B cell (primary cell): ENCODE measurements at regions not wholly inside any gene's neighbourhood (a gene's known extent, or its start where the extent isn't known, plus 50 kb on each side); places are given as distances from the start of the nearest gene placed in this dataset.

Experiments used
- ATAC-seq: fragments of 200-7000 bp; cut with Tn5 transposase; one replicate; pipeline ENCODE4 v1.10.0; 2021; ENCODE audit warnings: low read depth, mild to moderate bottlenecking, moderate number of reproducible peaks, moderate library complexity
- CTCF ChIA-PET: fragments of 350-600 bp; sonication (Branson Sonifier 250); formaldehyde crosslinking; loops from one replicate; lab custom pipeline; 2021; ENCODE audit warnings: antibody characterized with exemption, inconsistent platforms; lab: Charles Lee
- POLR2A ChIA-PET: fragments of 350-600 bp; sonication (Branson Sonifier 250); formaldehyde crosslinking; loops from one replicate; lab custom pipeline; 2021; ENCODE audit warnings: antibody characterized with exemption; lab: Charles Lee
- DNase-seq: peaks from one replicate; pipeline ENCODE4 v3.0.0; 2013
- H2AFZ ChIP-seq: 2 replicates; pipeline ENCODE4 v1.6.1; 2012; ENCODE audit warnings: mild to moderate bottlenecking, low read depth, low read length; ENCODE audit not compliant: insufficient read depth, poor library complexity, severe bottlenecking
- H3K27ac ChIP-seq, 2 donors: 1 replicate in 1 of 2; 2 replicates in 1 of 2; pipeline ENCODE4 v1.5.1; 2012 to 2013; ENCODE audit warnings: low read length in 2 of 2, mild to moderate bottlenecking in 2 of 2, moderate library complexity in 1 of 2
- H3K27me3 ChIP-seq, 4 experiments: fragments of 200-600 bp in 1 of 4; sonication (generic) in 1 of 4; replicated peaks in 1 of 4; 1 replicate in 2 of 4; 2 replicates in 2 of 4; pipeline versions ENCODE4 v1.6.1 to v1.7.0; 2013 to 2016; ENCODE audit warnings: low read length in 3 of 4, mild to moderate bottlenecking in 2 of 4, mixed read lengths in 1 of 4, moderate library complexity in 1 of 4; ENCODE audit not compliant: insufficient read depth in 4 of 4, control insufficient read depth in 3 of 4; ENCODE audit errors: control extremely low read depth in 1 of 4
- H3K36me3 ChIP-seq, 2 experiments: replicated peaks in 1 of 2; 1 replicate in 1 of 2; 2 replicates in 1 of 2; pipeline versions ENCODE4 v1.6.1 to v1.7.1; 2013; ENCODE audit warnings: low read length in 1 of 2; ENCODE audit not compliant: insufficient read depth in 2 of 2, control insufficient read depth in 1 of 2; ENCODE audit errors: control extremely low read depth in 1 of 2, extremely low read depth in 1 of 2
- H3K4me1 ChIP-seq, 2 donors: fragments of 200-600 bp in 1 of 2; sonication (generic) in 1 of 2; 1 replicate in 1 of 2; 2 replicates in 1 of 2; pipeline versions ENCODE4 v1.5.1 to v1.6.1; 2013 to 2017; ENCODE audit warnings: low read length in 2 of 2; ENCODE audit not compliant: control insufficient read depth in 2 of 2, insufficient read depth in 2 of 2
- H3K4me2 ChIP-seq: replicated peaks from 2 replicates; pipeline ENCODE3; 2012; ENCODE audit warnings: mild to moderate bottlenecking, low read depth, low read length; ENCODE audit not compliant: poor library complexity, severe bottlenecking
- H3K4me3 ChIP-seq, 5 experiments: fragments of 200-600 bp in 1 of 5; sonication (generic) in 1 of 5; 1 replicate in 3 of 5; 2 replicates in 2 of 5; pipeline versions ENCODE4 v1.5.1 to v1.7.0; 2011 to 2016; ENCODE audit warnings: low read length in 4 of 5, mild to moderate bottlenecking in 4 of 5, low read depth in 2 of 5, control low read depth in 1 of 5, moderate library complexity in 1 of 5; ENCODE audit not compliant: insufficient read depth in 1 of 5; ENCODE audit errors: control extremely low read depth in 1 of 5, extremely low read depth in 1 of 5
- H3K79me2 ChIP-seq: fragments of 200-600 bp; sonication (generic); one replicate; pipeline ENCODE4 v1.6.0; 2016; ENCODE audit warnings: low read length; ENCODE audit not compliant: control insufficient read depth, insufficient read depth
- H3K9ac ChIP-seq: fragments of 200-600 bp; sonication (generic); 2 replicates; pipeline ENCODE4 v1.6.1; 2017; ENCODE audit warnings: mild to moderate bottlenecking, low read length, moderate library complexity
- H3K9me3 ChIP-seq, 3 donors: one replicate each; pipeline versions ENCODE4 v1.6.1 to v1.7.1; 2013; ENCODE audit warnings: low read length in 2 of 3; ENCODE audit not compliant: control insufficient read depth in 2 of 3, insufficient read depth in 1 of 3; ENCODE audit errors: control extremely low read depth in 1 of 3
- H4K20me1 ChIP-seq: 2 replicates; pipeline ENCODE4 v1.6.0; 2012; ENCODE audit warnings: mild to moderate bottlenecking, low read length; ENCODE audit not compliant: insufficient read depth, control insufficient read depth, poor library complexity, severe bottlenecking
- H3K27ac Mint-ChIP-seq: one replicate; pipeline ENCODE4 v1.8.0; 2021; ENCODE audit warnings: mixed read lengths
- H3K27me3 Mint-ChIP-seq: one replicate; pipeline ENCODE4 v1.8.0; 2021; ENCODE audit warnings: mixed read lengths
- H3K4me1 Mint-ChIP-seq: one replicate; pipeline ENCODE4 v1.8.0; 2021; ENCODE audit warnings: mixed read lengths
- H3K4me3 Mint-ChIP-seq: one replicate; pipeline ENCODE4 v1.8.0; 2021; ENCODE audit warnings: mixed read lengths
- H3K9me3 Mint-ChIP-seq: one replicate; pipeline ENCODE4 v1.8.0; 2022; ENCODE audit warnings: mixed read lengths; ENCODE audit not compliant: insufficient read depth
- EZH2 ChIP-seq: IDR thresholded peaks from 2 replicates; pipeline ENCODE4 v1.6.1; 2012; ENCODE audit warnings: borderline replicate concordance, low read depth, mild to moderate bottlenecking, moderate library complexity, low read length; ENCODE audit not compliant: insufficient read depth, poor library complexity, severe bottlenecking
- WGBS: methylation state at CpG from one replicate; pipeline ENCODE4 v1.1.5; 2013; ENCODE audit warnings: missing lambda C conversion rate; ENCODE audit not compliant: insufficient coverage; 5-methylcytosine and 5-hydroxymethylcytosine counted together
- intact Hi-C: fragments of 100-400 bp; cut with micrococcal nuclease; formaldehyde crosslinking; loops from one replicate; pipeline ENCODE4 v1.10.0; 2022
- TF ChIP-seq, protein P1 (sequence below): fragments of 200-600 bp; IDR thresholded peaks from one replicate; pipeline ENCODE4 v1.8.0; 2022; ENCODE audit warnings: antibody characterized with exemption, mild to moderate bottlenecking

DNA sequence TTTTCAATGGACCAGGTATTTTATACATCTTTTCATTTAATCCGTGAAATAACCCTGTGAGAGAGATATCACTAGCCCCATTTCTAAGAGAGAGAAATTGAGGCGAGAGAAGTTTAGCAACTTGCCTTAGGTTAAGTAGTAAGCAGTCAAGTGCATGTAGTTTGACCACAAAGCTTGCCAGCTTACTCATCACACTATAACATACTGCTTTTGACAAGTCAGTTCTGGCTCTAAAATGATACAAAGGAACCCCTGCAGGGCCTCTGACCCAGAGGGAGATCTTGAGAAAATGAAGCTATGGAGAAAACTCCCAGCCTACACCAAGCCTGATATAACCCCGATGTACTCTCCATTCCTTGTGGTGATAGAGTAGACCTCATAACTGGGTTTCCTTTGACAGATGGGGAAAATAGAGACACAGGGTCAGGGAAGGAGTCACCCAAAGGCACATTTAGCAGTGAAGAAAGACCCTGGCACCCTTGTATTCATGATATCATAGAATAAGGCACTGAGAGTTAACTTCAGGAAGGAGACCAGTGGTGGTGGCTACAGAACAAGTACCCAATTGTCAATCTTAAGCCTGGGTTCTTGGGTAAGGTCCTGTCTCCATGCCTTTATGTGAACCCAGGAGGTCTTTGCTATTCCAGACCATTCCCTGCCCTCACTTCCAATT lies 60.2 kb upstream of the MSN start:
- DNase-seq (no peak), ATAC-seq (no peak)
- Histone ChIP-seq H3K36me3 (no peaks in the 10 kb centered on the region), H3K27ac (no peak overlapping the region), H4K20me1 (no peaks in the 10 kb centered on the region), H3K9ac (no peak overlapping the region), H2AFZ (no peak overlapping the region), H3K27me3 (no peaks in the 10 kb centered on the region), H3K4me2 (no peak overlapping the region), H3K79me2 (peaks cover 2% of the 10 kb centered on the region), H3K4me1 (peaks cover 9 to 10% of the 10 kb centered on the region in 2 donors), H3K9me3 (no peaks in the 10 kb centered on the region), H3K4me3 (no peak overlapping the region)
- ChIA-PET POLR2A (no interaction called here), CTCF (no interaction called here)
- WGBS: no CpG with 5 or more reads among the region's 3 CpGs
- Mint-ChIP-seq H3K27ac (peak overlapping the region; percentile 15), H3K4me1 (peaks cover 19% of the 10 kb centered on the region), H3K27me3 (no peaks in the 10 kb centered on the region), H3K9me3 (no peaks in the 10 kb centered on the region), H3K4me3 (no peak overlapping the region)
- TF ChIP-seq, protein P1, sequence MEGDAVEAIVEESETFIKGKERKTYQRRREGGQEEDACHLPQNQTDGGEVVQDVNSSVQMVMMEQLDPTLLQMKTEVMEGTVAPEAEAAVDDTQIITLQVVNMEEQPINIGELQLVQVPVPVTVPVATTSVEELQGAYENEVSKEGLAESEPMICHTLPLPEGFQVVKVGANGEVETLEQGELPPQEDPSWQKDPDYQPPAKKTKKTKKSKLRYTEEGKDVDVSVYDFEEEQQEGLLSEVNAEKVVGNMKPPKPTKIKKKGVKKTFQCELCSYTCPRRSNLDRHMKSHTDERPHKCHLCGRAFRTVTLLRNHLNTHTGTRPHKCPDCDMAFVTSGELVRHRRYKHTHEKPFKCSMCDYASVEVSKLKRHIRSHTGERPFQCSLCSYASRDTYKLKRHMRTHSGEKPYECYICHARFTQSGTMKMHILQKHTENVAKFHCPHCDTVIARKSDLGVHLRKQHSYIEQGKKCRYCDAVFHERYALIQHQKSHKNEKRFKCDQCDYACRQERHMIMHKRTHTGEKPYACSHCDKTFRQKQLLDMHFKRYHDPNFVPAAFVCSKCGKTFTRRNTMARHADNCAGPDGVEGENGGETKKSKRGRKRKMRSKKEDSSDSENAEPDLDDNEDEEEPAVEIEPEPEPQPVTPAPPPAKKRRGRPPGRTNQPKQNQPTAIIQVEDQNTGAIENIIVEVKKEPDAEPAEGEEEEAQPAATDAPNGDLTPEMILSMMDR: no peak
- no peak for TF ChIP-seq EZH2
- intact Hi-C loops: no loop called here

DNA sequence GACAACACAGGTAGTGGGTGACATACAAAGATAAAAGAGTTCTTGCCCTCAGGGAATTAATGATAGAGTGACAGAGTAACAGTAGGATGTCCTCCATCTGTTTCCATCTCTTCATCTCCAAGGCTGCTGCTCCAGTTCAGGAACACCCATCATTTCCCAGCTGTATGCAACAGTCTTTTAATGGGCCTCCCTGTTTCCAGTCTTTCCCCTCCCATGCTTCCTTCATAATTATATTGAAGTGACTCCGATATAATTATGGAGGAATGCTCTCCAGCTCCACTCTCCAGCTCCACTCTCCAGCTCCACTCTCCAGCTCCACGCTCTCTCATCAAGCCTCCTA lies 65.3 kb upstream of the MSN start:
- Histone ChIP-seq H3K4me3 (no peak overlapping the region), H3K9ac (no peak overlapping the region), H3K36me3 (no peaks in the 10 kb centered on the region), H2AFZ (peak overlapping the region; percentile 26), H4K20me1 (no peaks in the 10 kb centered on the region), H3K9me3 (no peaks in the 10 kb centered on the region), H3K4me2 (peak overlapping the region; percentile 47), H3K79me2 (peaks cover 22% of the 10 kb centered on the region), H3K27ac (peak overlapping the region; percentile 80 to 82), H3K27me3 (no peaks in the 10 kb centered on the region), H3K4me1 (peaks cover 44 to 48% of the 10 kb centered on the region in 2 donors)
- Mint-ChIP-seq H3K27me3 (no peaks in the 10 kb centered on the region), H3K9me3 (no peaks in the 10 kb centered on the region), H3K27ac (peak overlapping the region; percentile 95), H3K4me1 (peaks cover 51% of the 10 kb centered on the region), H3K4me3 (peak overlapping the region; percentile 29)
- DNase-seq: no peak
- intact Hi-C loops: no loop called here
- WGBS: no CpG with 5 or more reads among the region's 2 CpGs
- TF ChIP-seq, protein P1: no peak
- no peak for TF ChIP-seq EZH2
- ChIA-PET CTCF (interaction anchor here (0.6 to 1.5 kb wide), 3 partner anchors 9 to 84 kb away, joined by 3 to 4 read pairs (median 3); no protein-coding TSS in a partner anchor), POLR2A (interaction anchor here (0.7 to 1.6 kb wide), 5 partner anchors 22 to 66 kb away, joined by 3 to 8 read pairs (median 4); partner anchors contain the start of gene MSN)
- no peak for ATAC-seq
